ENCODE measurements at regions not wholly inside any gene's neighbourhood (a gene's known extent, or its start where the extent isn't known, plus 50 kb on each side); places are given as distances from the start of the nearest gene placed in this dataset.

DNA sequence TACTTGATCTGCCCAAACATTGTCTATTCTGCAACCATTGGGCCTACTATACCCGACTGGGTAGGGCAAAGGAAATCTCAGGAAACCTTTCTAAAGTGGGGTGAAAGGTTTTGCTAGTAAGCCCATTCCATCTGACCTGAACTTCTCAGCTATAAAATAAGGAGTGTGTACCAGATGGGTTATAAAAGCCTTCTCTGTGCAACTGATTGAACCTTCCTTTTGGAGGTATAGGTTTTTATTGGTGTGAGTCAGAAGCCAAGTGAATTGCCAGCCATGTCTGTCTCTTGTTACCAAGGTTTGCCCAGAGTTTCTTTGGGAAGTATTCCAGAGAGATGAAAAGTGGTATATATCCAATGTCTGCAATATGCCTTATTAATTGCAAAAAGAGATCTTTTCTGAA, 1271.0 kb upstream of the WWC1 start:
- no peak overlapping the region for H3K27ac ChIP-seq (ENCODE audit: low read length)
- H3K4me1 ChIP-seq (ENCODE audit: control insufficient read depth in 1 of 2, insufficient read depth in 2 of 2, low read length in 2 of 2) = no peaks in the 10 kb centered on the region
- no peaks in the 10 kb centered on the region for H3K36me3 ChIP-seq (ENCODE audit: control insufficient read depth in 1 of 2, insufficient read depth in 2 of 2, low read length in 2 of 2)
- H3K9me3 ChIP-seq (ENCODE audit: control insufficient read depth in 1 of 2, low read length in 2 of 2) = no peaks in the 10 kb centered on the region
- H3K4me3 ChIP-seq (ENCODE audit: low read depth in 1 of 2, low read length in 2 of 2) = no peak overlapping the region
- H3K27me3 ChIP-seq (ENCODE audit: low read depth, low read length) = no peaks in the 10 kb centered on the region

- Histone ChIP-seq H3K36me3 (ENCODE audit: control insufficient read depth in 1 of 2, insufficient read depth in 2 of 2, low read length in 2 of 2) (no peaks in the 10 kb centered on the region), H3K4me3 (ENCODE audit: low read depth in 1 of 2, low read length in 2 of 2) (no peak overlapping the region), H3K4me1 (ENCODE audit: control insufficient read depth in 1 of 2, insufficient read depth in 2 of 2, low read length in 2 of 2) (no peaks in the 10 kb centered on the region), H3K27ac (ENCODE audit: low read length) (no peak overlapping the region), H3K9me3 (ENCODE audit: control insufficient read depth in 1 of 2, low read length in 2 of 2) (no peaks in the 10 kb centered on the region), H3K27me3 (ENCODE audit: low read depth, low read length) (no peaks in the 10 kb centered on the region)
Measured at GRCh38 chr5:167029488-167029887, 1262.0 kb upstream of the WWC1 start.

GRCh38 chr5:167030500-167031120, 1260.8 kb upstream of the WWC1 start:
- no peaks in the 10 kb centered on the region for H3K9me3 ChIP-seq (ENCODE audit: control insufficient read depth in 1 of 2, low read length in 2 of 2)
- no peak overlapping the region for H3K4me3 ChIP-seq (ENCODE audit: low read depth in 1 of 2, low read length in 2 of 2)
- no peak overlapping the region for H3K27ac ChIP-seq (ENCODE audit: low read length)
- no peaks in the 10 kb centered on the region for H3K4me1 ChIP-seq (ENCODE audit: control insufficient read depth in 1 of 2, insufficient read depth in 2 of 2, low read length in 2 of 2)
- H3K36me3 ChIP-seq (ENCODE audit: control insufficient read depth in 1 of 2, insufficient read depth in 2 of 2, low read length in 2 of 2) = no peaks in the 10 kb centered on the region
- no peaks in the 10 kb centered on the region for H3K27me3 ChIP-seq (ENCODE audit: low read depth, low read length)

DNA sequence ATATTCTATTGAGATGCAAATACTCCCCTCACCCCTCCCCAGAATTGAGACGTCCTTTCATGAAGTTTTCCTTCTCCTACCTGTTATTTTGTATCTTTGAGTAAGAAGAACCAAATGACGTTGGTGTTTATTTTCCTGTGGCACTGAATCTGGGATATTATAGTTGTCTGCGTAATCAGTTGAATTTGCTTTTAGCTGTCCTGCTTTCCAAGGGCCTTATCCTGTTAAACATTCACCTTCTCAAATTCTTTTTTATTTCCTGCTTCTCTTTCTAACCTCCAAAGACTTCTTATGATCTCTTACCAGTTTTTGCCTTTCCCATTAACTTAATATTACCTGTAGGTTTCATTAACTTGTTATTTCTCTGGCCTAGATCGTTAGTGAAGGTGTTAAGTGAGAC, 1254.9 kb upstream of the WWC1 start:
- H3K36me3 ChIP-seq (ENCODE audit: control insufficient read depth in 1 of 2, insufficient read depth in 2 of 2, low read length in 2 of 2) = no peaks in the 10 kb centered on the region
- H3K27me3 ChIP-seq (ENCODE audit: low read depth, low read length) = no peaks in the 10 kb centered on the region
- H3K4me1 ChIP-seq (ENCODE audit: control insufficient read depth in 1 of 2, insufficient read depth in 2 of 2, low read length in 2 of 2) = peaks cover 0 to 10% of the 10 kb centered on the region in 2 donors
- H3K4me3 ChIP-seq (ENCODE audit: low read depth in 1 of 2, low read length in 2 of 2) = no peak overlapping the region
- H3K9me3 ChIP-seq (ENCODE audit: control insufficient read depth in 1 of 2, low read length in 2 of 2) = no peaks in the 10 kb centered on the region
- no peak overlapping the region for H3K27ac ChIP-seq (ENCODE audit: low read length)

DNA sequence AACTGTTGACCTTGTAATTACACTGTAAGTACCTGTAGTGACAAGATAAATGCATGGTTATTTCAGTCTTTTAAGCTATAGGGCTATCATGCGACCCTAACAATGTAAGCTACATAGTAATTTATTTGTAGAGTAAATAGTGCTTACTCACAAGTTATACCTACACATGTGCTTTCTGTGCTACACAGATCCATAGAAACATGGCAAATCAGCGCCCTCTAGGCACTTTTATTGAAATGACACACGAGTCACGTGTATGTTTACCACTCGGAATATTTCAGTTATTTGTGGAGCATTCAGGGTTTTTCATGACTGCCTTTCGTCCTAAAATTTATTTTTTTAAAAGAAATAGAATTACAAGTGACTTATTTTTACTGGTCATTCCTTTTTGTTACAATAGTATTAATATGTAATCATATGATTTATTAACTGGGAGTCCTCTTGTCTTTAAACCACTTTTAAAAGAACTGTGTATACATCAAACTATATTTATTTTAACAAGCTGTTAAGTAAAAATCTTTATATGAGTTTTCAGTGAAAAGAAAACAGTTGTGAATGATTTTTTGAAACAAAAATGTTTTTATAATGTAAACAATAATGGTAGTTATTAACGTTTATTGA, 1242.3 kb upstream of the WWC1 start:
- H3K4me1 ChIP-seq (ENCODE audit: control insufficient read depth in 1 of 2, insufficient read depth in 2 of 2, low read length in 2 of 2) = no peaks in the 10 kb centered on the region
- no peaks in the 10 kb centered on the region for H3K9me3 ChIP-seq (ENCODE audit: control insufficient read depth in 1 of 2, low read length in 2 of 2)
- no peaks in the 10 kb centered on the region for H3K36me3 ChIP-seq (ENCODE audit: control insufficient read depth in 1 of 2, insufficient read depth in 2 of 2, low read length in 2 of 2)
- no peak overlapping the region for H3K4me3 ChIP-seq (ENCODE audit: low read depth in 1 of 2, low read length in 2 of 2)
- H3K27ac ChIP-seq (ENCODE audit: low read length) = no peak overlapping the region
- no peaks in the 10 kb centered on the region for H3K27me3 ChIP-seq (ENCODE audit: low read depth, low read length)

GRCh38 chr5:167049771-167050567, 1241.5 kb upstream of the WWC1 start:
- Histone ChIP-seq H3K27ac (ENCODE audit: low read length) (no peak overlapping the region), H3K4me1 (ENCODE audit: control insufficient read depth in 1 of 2, insufficient read depth in 2 of 2, low read length in 2 of 2) (no peaks in the 10 kb centered on the region)

GRCh38 chr5:167050568-167051401, 1240.7 kb upstream of the WWC1 start:
- no peaks in the 10 kb centered on the region for H3K4me1 ChIP-seq (ENCODE audit: control insufficient read depth in 1 of 2, insufficient read depth in 2 of 2, low read length in 2 of 2)
- H3K4me3 ChIP-seq (ENCODE audit: low read depth in 1 of 2, low read length in 2 of 2) = no peak overlapping the region
- H3K36me3 ChIP-seq (ENCODE audit: control insufficient read depth in 1 of 2, insufficient read depth in 2 of 2, low read length in 2 of 2) = no peaks in the 10 kb centered on the region
- no peaks in the 10 kb centered on the region for H3K27me3 ChIP-seq (ENCODE audit: low read depth, low read length)
- H3K9me3 ChIP-seq (ENCODE audit: control insufficient read depth in 1 of 2, low read length in 2 of 2) = no peaks in the 10 kb centered on the region
- no peak overlapping the region for H3K27ac ChIP-seq (ENCODE audit: low read length)

More at GRCh38 chr5:167049771-167050567, 1241.5 kb upstream of the WWC1 start:
- Histone ChIP-seq H3K36me3 (ENCODE audit: control insufficient read depth in 1 of 2, insufficient read depth in 2 of 2, low read length in 2 of 2) (no peaks in the 10 kb centered on the region), H3K27me3 (ENCODE audit: low read depth, low read length) (no peaks in the 10 kb centered on the region), H3K9me3 (ENCODE audit: control insufficient read depth in 1 of 2, low read length in 2 of 2) (no peaks in the 10 kb centered on the region), H3K4me3 (ENCODE audit: low read depth in 1 of 2, low read length in 2 of 2) (no peak overlapping the region)

GRCh38 chr5:167051402-167051768, 1240.1 kb upstream of the WWC1 start:
- H3K4me1 ChIP-seq (ENCODE audit: control insufficient read depth in 1 of 2, insufficient read depth in 2 of 2, low read length in 2 of 2) = no peaks in the 10 kb centered on the region

GRCh38 chr5:167052791-167053190, 1238.7 kb upstream of the WWC1 start:
- Histone ChIP-seq H3K9me3 (ENCODE audit: control insufficient read depth in 1 of 2, low read length in 2 of 2) (no peaks in the 10 kb centered on the region), H3K36me3 (ENCODE audit: control insufficient read depth in 1 of 2, insufficient read depth in 2 of 2, low read length in 2 of 2) (no peaks in the 10 kb centered on the region), H3K27ac (ENCODE audit: low read length) (no peak overlapping the region), H3K4me1 (ENCODE audit: control insufficient read depth in 1 of 2, insufficient read depth in 2 of 2, low read length in 2 of 2) (peaks cover 0 to 10% of the 10 kb centered on the region in 2 donors), H3K27me3 (ENCODE audit: low read depth, low read length) (no peaks in the 10 kb centered on the region), H3K4me3 (ENCODE audit: low read depth in 1 of 2, low read length in 2 of 2) (no peak overlapping the region)

More at GRCh38 chr5:167051402-167051768, 1240.1 kb upstream of the WWC1 start:
- Histone ChIP-seq H3K36me3 (ENCODE audit: control insufficient read depth in 1 of 2, insufficient read depth in 2 of 2, low read length in 2 of 2) (no peaks in the 10 kb centered on the region), H3K27ac (ENCODE audit: low read length) (no peak overlapping the region), H3K9me3 (ENCODE audit: control insufficient read depth in 1 of 2, low read length in 2 of 2) (no peaks in the 10 kb centered on the region), H3K27me3 (ENCODE audit: low read depth, low read length) (no peaks in the 10 kb centered on the region), H3K4me3 (ENCODE audit: low read depth in 1 of 2, low read length in 2 of 2) (no peak overlapping the region)

- Histone ChIP-seq H3K27ac (ENCODE audit: low read length) (no peak overlapping the region), H3K4me3 (ENCODE audit: low read depth in 1 of 2, low read length in 2 of 2) (no peak overlapping the region), H3K27me3 (ENCODE audit: low read depth, low read length) (no peaks in the 10 kb centered on the region), H3K9me3 (ENCODE audit: control insufficient read depth in 1 of 2, low read length in 2 of 2) (no peaks in the 10 kb centered on the region), H3K4me1 (ENCODE audit: control insufficient read depth in 1 of 2, insufficient read depth in 2 of 2, low read length in 2 of 2) (peaks cover 0 to 20% of the 10 kb centered on the region in 2 donors), H3K36me3 (ENCODE audit: control insufficient read depth in 1 of 2, insufficient read depth in 2 of 2, low read length in 2 of 2) (no peaks in the 10 kb centered on the region)
Measured at GRCh38 chr5:167057665-167058064, 1233.8 kb upstream of the WWC1 start.

DNA sequence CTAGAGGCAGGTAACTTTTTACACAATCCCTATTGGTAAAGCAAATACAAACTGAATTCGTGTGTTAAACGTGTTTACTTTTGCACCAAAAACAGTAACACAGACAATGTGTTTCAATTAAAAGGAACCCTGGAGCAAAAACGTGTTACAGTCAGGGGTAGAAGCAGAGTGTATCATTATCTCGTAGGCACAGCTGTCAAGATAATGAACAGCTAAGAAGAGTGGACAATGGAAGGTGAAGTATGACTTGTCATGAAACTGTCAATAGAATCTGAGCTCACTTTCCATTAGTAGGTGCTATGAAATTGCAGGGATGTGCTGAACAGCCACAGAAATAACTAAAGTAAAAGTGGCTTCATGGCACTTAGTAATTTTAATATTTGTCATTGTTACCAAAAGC, 1229.8 kb upstream of the WWC1 start:
- Histone ChIP-seq H3K4me3 (ENCODE audit: low read depth in 1 of 2, low read length in 2 of 2) (no peak overlapping the region), H3K4me1 (ENCODE audit: control insufficient read depth in 1 of 2, insufficient read depth in 2 of 2, low read length in 2 of 2) (peaks cover 0 to 19% of the 10 kb centered on the region in 2 donors), H3K27ac (ENCODE audit: low read length) (no peak overlapping the region), H3K36me3 (ENCODE audit: control insufficient read depth in 1 of 2, insufficient read depth in 2 of 2, low read length in 2 of 2) (no peaks in the 10 kb centered on the region), H3K9me3 (ENCODE audit: control insufficient read depth in 1 of 2, low read length in 2 of 2) (no peaks in the 10 kb centered on the region), H3K27me3 (ENCODE audit: low read depth, low read length) (no peaks in the 10 kb centered on the region)

All from muscle layer of duodenum (tissue), 2 donors.